DMS153 treated with DMSO at 0.1 percent for 48 hours (cell line): ENCODE measurements at regions not wholly inside any gene's neighbourhood (a gene's known extent, or its start where the extent isn't known, plus 50 kb on each side); places are given as distances from the start of the nearest gene placed in this dataset.

Experiments
- DNase-seq: peaks from one replicate; lab custom pipeline; 2025; ENCODE audit not compliant: unreplicated experiment; lab: John Stamatoyannopoulos, UW

GRCh38 chr9:84583866-84584265 lies 85.7 kb upstream of the NTRK2 start:
- no peak for DNase-seq

GRCh38 chr9:84586662-84587061 lies 82.9 kb upstream of the NTRK2 start:
- no peak for DNase-seq

- no peak for DNase-seq
Observed at GRCh38 chr9:84587153-84587552, 82.4 kb upstream of the NTRK2 start.

GRCh38 chr9:84589542-84589941 lies 80.0 kb upstream of the NTRK2 start:
- DNase-seq: no peak

GRCh38 chr9:84590706-84591105 lies 78.8 kb upstream of the NTRK2 start:
- DNase-seq: no peak

- DNase-seq: no peak
Observed at GRCh38 chr9:84592918-84593317, 76.6 kb upstream of the NTRK2 start.

GRCh38 chr9:84593352-84593751 lies 76.2 kb upstream of the NTRK2 start:
- DNase-seq: no peak

- no peak for DNase-seq
Observed at GRCh38 chr9:84597131-84597530, 72.4 kb upstream of the NTRK2 start.

GRCh38 chr9:84598921-84599636 lies 70.5 kb upstream of the NTRK2 start:
- DNase-seq: no peak

- no peak for DNase-seq
Observed at GRCh38 chr9:84600739-84601138, 68.8 kb upstream of the NTRK2 start.

- no peak for DNase-seq
Observed at GRCh38 chr9:84604223-84604622, 65.3 kb upstream of the NTRK2 start.

- no peak for DNase-seq
Observed at GRCh38 chr9:84609779-84610178, 59.8 kb upstream of the NTRK2 start.

- DNase-seq: no peak
Observed at GRCh38 chr9:84613431-84613830, 56.1 kb upstream of the NTRK2 start.

GRCh38 chr9:84615544-84615943 lies 54.0 kb upstream of the NTRK2 start:
- no peak for DNase-seq

- no peak for DNase-seq
Observed at GRCh38 chr9:84617411-84618029, 52.0 kb upstream of the NTRK2 start.
